ENCODE measurements at regions not wholly inside any gene's neighbourhood (a gene's known extent, or its start where the extent isn't known, plus 50 kb on each side); places are given as distances from the start of the nearest gene placed in this dataset.
A peak's percentile ranks its signal among the peaks of the same experiment; 100 is the strongest.

DNA sequence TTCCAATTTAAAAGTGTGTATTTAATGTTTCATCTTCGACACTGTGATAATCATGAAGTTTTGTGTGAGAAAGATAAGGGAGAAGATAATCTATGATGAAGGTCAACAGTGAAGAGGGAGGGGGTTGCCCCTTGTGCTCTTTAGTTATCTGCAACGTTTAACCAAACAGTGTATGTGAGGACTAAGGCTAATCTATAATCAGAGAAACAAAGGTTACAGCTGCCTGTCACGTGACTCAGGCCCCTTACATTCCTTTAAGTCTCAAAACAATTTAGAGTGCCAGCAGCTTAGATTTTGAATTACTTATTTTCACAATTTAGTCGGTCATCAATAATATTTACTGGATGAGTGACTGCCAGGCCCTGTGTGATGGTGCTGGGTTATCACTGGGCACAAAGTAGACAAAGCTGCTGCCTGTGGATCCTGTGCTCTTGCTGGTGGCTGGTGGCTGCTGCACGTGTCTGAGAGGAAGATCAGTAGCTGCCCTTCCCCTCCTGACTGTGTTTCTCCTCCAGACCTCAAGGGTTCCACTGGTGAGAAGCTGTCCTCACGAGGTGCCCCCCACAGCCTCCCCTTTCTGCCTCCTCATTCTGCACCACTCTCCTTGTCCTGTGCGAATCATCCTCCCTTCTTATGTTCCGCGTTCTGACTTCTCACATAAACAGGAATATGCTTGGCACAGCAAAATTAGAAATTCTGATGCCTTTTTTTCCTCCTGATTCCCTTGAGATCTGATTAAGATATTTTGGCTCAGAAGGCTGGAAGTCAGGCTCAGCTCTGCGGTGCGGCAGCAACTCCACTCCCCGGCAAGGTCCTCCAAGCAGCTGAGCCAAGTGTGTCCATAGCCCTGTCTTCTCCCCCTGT, 331.1 kb upstream of the B3GAT1 start (continued):
- TF ChIP-seq, protein P1, sequence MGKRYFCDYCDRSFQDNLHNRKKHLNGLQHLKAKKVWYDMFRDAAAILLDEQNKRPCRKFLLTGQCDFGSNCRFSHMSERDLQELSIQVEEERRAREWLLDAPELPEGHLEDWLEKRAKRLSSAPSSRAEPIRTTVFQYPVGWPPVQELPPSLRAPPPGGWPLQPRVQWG (CRISPR knock-in tag; IDR thresholded peaks at IDR 0.05; ENCODE audit: borderline replicate concordance, low read depth) = no peak
- TF ChIP-seq JARID2 (CRISPR knock-in tag; IDR thresholded peaks at IDR 0.05; ENCODE audit: insufficient replicate concordance) = no peak
- TF ChIP-seq ZNF577 (CRISPR knock-in tag; IDR thresholded peaks at IDR 0.05; ENCODE audit: borderline replicate concordance, low read depth) = no peak
- peak; percentile 87 for TF ChIP-seq ISL2 (CRISPR knock-in tag; IDR thresholded peaks at IDR 0.05)
- TF ChIP-seq HNRNPL (IDR thresholded peaks at IDR 0.05; ENCODE audit: low read depth, low read length) = no peak
- TF ChIP-seq HOXA3 (CRISPR knock-in tag; IDR thresholded peaks at IDR 0.05) = 0 out of 2 replicates have a peak, but pooled peaks have one; percentile 14
- TF ChIP-seq ZNF235 (CRISPR knock-in tag; IDR thresholded peaks at IDR 0.05; ENCODE audit: borderline replicate concordance) = no peak
- no peak for TF ChIP-seq SMAD9 (CRISPR knock-in tag; IDR thresholded peaks at IDR 0.05)
- TF ChIP-seq ZNF431 (CRISPR knock-in tag; IDR thresholded peaks at IDR 0.05; ENCODE audit: borderline replicate concordance, low read depth) = no peak
- no peak for TF ChIP-seq ZNF33A (CRISPR knock-in tag; IDR thresholded peaks at IDR 0.05; ENCODE audit: borderline replicate concordance)
- no peak for TF ChIP-seq NFE2L1 (CRISPR knock-in tag; IDR thresholded peaks at IDR 0.05; ENCODE audit: borderline replicate concordance)
- no peak for TF ChIP-seq ADNP (CRISPR knock-in tag; IDR thresholded peaks at IDR 0.05)
- TF ChIP-seq CREM (IDR thresholded peaks at IDR 0.05) = peak; percentile 71; the same call in 1 of the 2 replicates
- TF ChIP-seq CREM (CRISPR knock-in tag; IDR thresholded peaks at IDR 0.05) = no peak
- TF ChIP-seq NFKBIZ (CRISPR knock-in tag; IDR thresholded peaks at IDR 0.05) = no peak
- TF ChIP-seq MEIS1 (CRISPR knock-in tag; IDR thresholded peaks at IDR 0.05; ENCODE audit: borderline replicate concordance) = no peak
- TF ChIP-seq, protein P2, sequence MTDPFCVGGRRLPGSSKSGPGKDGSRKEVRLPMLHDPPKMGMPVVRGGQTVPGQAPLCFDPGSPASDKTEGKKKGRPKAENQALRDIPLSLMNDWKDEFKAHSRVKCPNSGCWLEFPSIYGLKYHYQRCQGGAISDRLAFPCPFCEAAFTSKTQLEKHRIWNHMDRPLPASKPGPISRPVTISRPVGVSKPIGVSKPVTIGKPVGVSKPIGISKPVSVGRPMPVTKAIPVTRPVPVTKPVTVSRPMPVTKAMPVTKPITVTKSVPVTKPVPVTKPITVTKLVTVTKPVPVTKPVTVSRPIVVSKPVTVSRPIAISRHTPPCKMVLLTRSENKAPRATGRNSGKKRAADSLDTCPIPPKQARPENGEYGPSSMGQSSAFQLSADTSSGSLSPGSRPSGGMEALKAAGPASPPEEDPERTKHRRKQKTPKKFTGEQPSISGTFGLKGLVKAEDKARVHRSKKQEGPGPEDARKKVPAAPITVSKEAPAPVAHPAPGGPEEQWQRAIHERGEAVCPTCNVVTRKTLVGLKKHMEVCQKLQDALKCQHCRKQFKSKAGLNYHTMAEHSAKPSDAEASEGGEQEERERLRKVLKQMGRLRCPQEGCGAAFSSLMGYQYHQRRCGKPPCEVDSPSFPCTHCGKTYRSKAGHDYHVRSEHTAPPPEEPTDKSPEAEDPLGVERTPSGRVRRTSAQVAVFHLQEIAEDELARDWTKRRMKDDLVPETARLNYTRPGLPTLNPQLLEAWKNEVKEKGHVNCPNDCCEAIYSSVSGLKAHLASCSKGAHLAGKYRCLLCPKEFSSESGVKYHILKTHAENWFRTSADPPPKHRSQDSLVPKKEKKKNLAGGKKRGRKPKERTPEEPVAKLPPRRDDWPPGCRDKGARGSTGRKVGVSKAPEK (CRISPR knock-in tag; IDR thresholded peaks at IDR 0.05; ENCODE audit: borderline replicate concordance) = 0 out of 2 replicates have a peak, but pooled peaks have one; percentile 18
- TF ChIP-seq ZNF432 (CRISPR knock-in tag; IDR thresholded peaks at IDR 0.05; ENCODE audit: borderline replicate concordance) = no peak
- no peak for TF ChIP-seq KMT2A (CRISPR knock-in tag; IDR thresholded peaks at IDR 0.05)
- TF ChIP-seq, protein P3, sequence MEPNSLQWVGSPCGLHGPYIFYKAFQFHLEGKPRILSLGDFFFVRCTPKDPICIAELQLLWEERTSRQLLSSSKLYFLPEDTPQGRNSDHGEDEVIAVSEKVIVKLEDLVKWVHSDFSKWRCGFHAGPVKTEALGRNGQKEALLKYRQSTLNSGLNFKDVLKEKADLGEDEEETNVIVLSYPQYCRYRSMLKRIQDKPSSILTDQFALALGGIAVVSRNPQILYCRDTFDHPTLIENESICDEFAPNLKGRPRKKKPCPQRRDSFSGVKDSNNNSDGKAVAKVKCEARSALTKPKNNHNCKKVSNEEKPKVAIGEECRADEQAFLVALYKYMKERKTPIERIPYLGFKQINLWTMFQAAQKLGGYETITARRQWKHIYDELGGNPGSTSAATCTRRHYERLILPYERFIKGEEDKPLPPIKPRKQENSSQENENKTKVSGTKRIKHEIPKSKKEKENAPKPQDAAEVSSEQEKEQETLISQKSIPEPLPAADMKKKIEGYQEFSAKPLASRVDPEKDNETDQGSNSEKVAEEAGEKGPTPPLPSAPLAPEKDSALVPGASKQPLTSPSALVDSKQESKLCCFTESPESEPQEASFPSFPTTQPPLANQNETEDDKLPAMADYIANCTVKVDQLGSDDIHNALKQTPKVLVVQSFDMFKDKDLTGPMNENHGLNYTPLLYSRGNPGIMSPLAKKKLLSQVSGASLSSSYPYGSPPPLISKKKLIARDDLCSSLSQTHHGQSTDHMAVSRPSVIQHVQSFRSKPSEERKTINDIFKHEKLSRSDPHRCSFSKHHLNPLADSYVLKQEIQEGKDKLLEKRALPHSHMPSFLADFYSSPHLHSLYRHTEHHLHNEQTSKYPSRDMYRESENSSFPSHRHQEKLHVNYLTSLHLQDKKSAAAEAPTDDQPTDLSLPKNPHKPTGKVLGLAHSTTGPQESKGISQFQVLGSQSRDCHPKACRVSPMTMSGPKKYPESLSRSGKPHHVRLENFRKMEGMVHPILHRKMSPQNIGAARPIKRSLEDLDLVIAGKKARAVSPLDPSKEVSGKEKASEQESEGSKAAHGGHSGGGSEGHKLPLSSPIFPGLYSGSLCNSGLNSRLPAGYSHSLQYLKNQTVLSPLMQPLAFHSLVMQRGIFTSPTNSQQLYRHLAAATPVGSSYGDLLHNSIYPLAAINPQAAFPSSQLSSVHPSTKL (CRISPR knock-in tag; IDR thresholded peaks at IDR 0.05) = peak; percentile 81
- TF ChIP-seq SAP130 (CRISPR knock-in tag; IDR thresholded peaks at IDR 0.05; ENCODE audit: low read depth) = no peak
- TF ChIP-seq SRSF1 (optimal IDR thresholded peaks at IDR 0.05; ENCODE audit: low read depth, low read length) = no peak
